ENCODE measurements at regions not wholly inside any gene's neighbourhood (a gene's known extent, or its start where the extent isn't known, plus 50 kb on each side); places are given as distances from the start of the nearest gene placed in this dataset.

DNA sequence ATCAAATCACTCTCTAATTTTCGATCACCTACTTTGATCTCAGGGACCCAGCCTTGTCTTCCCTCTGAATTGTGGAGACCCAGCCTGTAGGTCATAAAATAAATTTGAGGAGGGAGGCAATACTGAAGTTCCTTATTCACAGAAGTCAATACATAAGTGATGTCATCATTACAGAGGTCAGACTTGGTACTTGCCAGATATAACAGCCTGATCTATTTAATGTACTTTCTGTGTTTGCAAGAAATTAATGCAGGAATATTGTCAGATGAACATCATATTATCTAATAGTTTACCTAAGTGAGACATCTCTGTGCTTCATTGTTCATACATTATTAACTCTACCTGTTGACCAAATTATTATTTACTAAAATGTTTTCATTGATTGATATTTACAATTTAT is 105.6 kb downstream of the GPAM start (continued):
- TF ChIP-seq, protein P1, sequence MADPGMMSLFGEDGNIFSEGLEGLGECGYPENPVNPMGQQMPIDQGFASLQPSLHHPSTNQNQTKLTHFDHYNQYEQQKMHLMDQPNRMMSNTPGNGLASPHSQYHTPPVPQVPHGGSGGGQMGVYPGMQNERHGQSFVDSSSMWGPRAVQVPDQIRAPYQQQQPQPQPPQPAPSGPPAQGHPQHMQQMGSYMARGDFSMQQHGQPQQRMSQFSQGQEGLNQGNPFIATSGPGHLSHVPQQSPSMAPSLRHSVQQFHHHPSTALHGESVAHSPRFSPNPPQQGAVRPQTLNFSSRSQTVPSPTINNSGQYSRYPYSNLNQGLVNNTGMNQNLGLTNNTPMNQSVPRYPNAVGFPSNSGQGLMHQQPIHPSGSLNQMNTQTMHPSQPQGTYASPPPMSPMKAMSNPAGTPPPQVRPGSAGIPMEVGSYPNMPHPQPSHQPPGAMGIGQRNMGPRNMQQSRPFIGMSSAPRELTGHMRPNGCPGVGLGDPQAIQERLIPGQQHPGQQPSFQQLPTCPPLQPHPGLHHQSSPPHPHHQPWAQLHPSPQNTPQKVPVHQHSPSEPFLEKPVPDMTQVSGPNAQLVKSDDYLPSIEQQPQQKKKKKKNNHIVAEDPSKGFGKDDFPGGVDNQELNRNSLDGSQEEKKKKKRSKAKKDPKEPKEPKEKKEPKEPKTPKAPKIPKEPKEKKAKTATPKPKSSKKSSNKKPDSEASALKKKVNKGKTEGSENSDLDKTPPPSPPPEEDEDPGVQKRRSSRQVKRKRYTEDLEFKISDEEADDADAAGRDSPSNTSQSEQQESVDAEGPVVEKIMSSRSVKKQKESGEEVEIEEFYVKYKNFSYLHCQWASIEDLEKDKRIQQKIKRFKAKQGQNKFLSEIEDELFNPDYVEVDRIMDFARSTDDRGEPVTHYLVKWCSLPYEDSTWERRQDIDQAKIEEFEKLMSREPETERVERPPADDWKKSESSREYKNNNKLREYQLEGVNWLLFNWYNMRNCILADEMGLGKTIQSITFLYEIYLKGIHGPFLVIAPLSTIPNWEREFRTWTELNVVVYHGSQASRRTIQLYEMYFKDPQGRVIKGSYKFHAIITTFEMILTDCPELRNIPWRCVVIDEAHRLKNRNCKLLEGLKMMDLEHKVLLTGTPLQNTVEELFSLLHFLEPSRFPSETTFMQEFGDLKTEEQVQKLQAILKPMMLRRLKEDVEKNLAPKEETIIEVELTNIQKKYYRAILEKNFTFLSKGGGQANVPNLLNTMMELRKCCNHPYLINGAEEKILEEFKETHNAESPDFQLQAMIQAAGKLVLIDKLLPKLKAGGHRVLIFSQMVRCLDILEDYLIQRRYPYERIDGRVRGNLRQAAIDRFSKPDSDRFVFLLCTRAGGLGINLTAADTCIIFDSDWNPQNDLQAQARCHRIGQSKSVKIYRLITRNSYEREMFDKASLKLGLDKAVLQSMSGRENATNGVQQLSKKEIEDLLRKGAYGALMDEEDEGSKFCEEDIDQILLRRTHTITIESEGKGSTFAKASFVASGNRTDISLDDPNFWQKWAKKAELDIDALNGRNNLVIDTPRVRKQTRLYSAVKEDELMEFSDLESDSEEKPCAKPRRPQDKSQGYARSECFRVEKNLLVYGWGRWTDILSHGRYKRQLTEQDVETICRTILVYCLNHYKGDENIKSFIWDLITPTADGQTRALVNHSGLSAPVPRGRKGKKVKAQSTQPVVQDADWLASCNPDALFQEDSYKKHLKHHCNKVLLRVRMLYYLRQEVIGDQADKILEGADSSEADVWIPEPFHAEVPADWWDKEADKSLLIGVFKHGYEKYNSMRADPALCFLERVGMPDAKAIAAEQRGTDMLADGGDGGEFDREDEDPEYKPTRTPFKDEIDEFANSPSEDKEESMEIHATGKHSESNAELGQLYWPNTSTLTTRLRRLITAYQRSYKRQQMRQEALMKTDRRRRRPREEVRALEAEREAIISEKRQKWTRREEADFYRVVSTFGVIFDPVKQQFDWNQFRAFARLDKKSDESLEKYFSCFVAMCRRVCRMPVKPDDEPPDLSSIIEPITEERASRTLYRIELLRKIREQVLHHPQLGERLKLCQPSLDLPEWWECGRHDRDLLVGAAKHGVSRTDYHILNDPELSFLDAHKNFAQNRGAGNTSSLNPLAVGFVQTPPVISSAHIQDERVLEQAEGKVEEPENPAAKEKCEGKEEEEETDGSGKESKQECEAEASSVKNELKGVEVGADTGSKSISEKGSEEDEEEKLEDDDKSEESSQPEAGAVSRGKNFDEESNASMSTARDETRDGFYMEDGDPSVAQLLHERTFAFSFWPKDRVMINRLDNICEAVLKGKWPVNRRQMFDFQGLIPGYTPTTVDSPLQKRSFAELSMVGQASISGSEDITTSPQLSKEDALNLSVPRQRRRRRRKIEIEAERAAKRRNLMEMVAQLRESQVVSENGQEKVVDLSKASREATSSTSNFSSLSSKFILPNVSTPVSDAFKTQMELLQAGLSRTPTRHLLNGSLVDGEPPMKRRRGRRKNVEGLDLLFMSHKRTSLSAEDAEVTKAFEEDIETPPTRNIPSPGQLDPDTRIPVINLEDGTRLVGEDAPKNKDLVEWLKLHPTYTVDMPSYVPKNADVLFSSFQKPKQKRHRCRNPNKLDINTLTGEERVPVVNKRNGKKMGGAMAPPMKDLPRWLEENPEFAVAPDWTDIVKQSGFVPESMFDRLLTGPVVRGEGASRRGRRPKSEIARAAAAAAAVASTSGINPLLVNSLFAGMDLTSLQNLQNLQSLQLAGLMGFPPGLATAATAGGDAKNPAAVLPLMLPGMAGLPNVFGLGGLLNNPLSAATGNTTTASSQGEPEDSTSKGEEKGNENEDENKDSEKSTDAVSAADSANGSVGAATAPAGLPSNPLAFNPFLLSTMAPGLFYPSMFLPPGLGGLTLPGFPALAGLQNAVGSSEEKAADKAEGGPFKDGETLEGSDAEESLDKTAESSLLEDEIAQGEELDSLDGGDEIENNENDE (IDR thresholded peaks at IDR 0.05; ENCODE audit: insufficient replicate concordance, low read length) = no peak
- TF ChIP-seq RBBP5 (IDR thresholded peaks at IDR 0.05; ENCODE audit: borderline replicate concordance, low read depth, low read length) (no peak), ASH2L (IDR thresholded peaks at IDR 0.05; ENCODE audit: low read length) (no peak), CBX8 (IDR thresholded peaks at IDR 0.05; ENCODE audit: borderline replicate concordance, low read depth, low read length) (no peak)

All from H1 (cell line).